ENCODE measurements at regions not wholly inside any gene's neighbourhood (a gene's known extent, or its start where the extent isn't known, plus 50 kb on each side); places are given as distances from the start of the nearest gene placed in this dataset.

GRCh38 chr14:58697930-58698642 lies 60.3 kb downstream of the DACT1 start:
- DNase-seq (ENCODE audit: low read depth) = no peak

- DNase-seq (ENCODE audit: low read depth) = no peak
These were observed 62.0 kb downstream of the DACT1 start for GRCh38 chr14:58699681-58700205.

GRCh38 chr14:58701156-58701555 lies 63.4 kb downstream of the DACT1 start:
- no peak for DNase-seq (ENCODE audit: low read depth)

GRCh38 chr14:58701604-58702003 lies 63.8 kb downstream of the DACT1 start:
- DNase-seq (ENCODE audit: low read depth) = no peak

GRCh38 chr14:58702441-58703160 lies 64.8 kb downstream of the DACT1 start:
- DNase-seq (ENCODE audit: low read depth) = no peak

- DNase-seq (ENCODE audit: low read depth) = no peak
These were observed 65.4 kb downstream of the DACT1 start for GRCh38 chr14:58703161-58703506.

- no peak for DNase-seq (ENCODE audit: low read depth)
These were observed 67.3 kb downstream of the DACT1 start for GRCh38 chr14:58705066-58705465.

- no peak for DNase-seq (ENCODE audit: low read depth)
These were observed 70.2 kb downstream of the DACT1 start for GRCh38 chr14:58707949-58708348.

GRCh38 chr14:58709949-58710348 lies 72.2 kb downstream of the DACT1 start:
- no peak for DNase-seq (ENCODE audit: low read depth)

- DNase-seq (ENCODE audit: low read depth) = no peak
These were observed 73.6 kb downstream of the DACT1 start for GRCh38 chr14:58711382-58711781.

GRCh38 chr14:58712357-58712756 lies 74.6 kb downstream of the DACT1 start:
- no peak for DNase-seq (ENCODE audit: low read depth)

- no peak for DNase-seq (ENCODE audit: low read depth)
These were observed 75.9 kb downstream of the DACT1 start for GRCh38 chr14:58713677-58714076.

GRCh38 chr14:58716706-58717105 lies 78.9 kb downstream of the DACT1 start:
- no peak for DNase-seq (ENCODE audit: low read depth)

GRCh38 chr14:58717211-58717610 lies 79.4 kb downstream of the DACT1 start:
- no peak for DNase-seq (ENCODE audit: low read depth)

GRCh38 chr14:58717813-58718212 lies 80.1 kb downstream of the DACT1 start:
- DNase-seq (ENCODE audit: low read depth) = no peak

- no peak for DNase-seq (ENCODE audit: low read depth)
These were observed 80.8 kb downstream of the DACT1 start for GRCh38 chr14:58718226-58719205.

GRCh38 chr14:58721723-58722122 lies 84.0 kb downstream of the DACT1 start:
- no peak for DNase-seq (ENCODE audit: low read depth)

- no peak for DNase-seq (ENCODE audit: low read depth)
These were observed 84.7 kb downstream of the DACT1 start for GRCh38 chr14:58722441-58722840.

GRCh38 chr14:58724206-58724605 lies 86.4 kb downstream of the DACT1 start:
- no peak for DNase-seq (ENCODE audit: low read depth)

- DNase-seq (ENCODE audit: low read depth) = no peak
These were observed 86.9 kb downstream of the DACT1 start for GRCh38 chr14:58724702-58725101.

GRCh38 chr14:58725226-58725625 lies 87.5 kb downstream of the DACT1 start:
- no peak for DNase-seq (ENCODE audit: low read depth)

GRCh38 chr14:58725871-58726270 lies 88.1 kb downstream of the DACT1 start:
- DNase-seq (ENCODE audit: low read depth) = no peak

All from T follicular helper cell (primary cell).